HEK293 (cell line): ENCODE measurements at regions not wholly inside any gene's neighbourhood (a gene's known extent, or its start where the extent isn't known, plus 50 kb on each side); places are given as distances from the start of the nearest gene placed in this dataset.

Experiments
- CTCF ChIA-PET: fragments of 350-600 bp; formaldehyde crosslinking; extraction: SDS; loops from one replicate; lab custom pipeline; 2021; ENCODE audit warnings: antibody characterized with exemption; lab: Yijun Ruan, JAX
- POLR2A ChIA-PET: fragments of 300-600 bp; formaldehyde crosslinking; extraction: SDS; loops from one replicate; lab custom pipeline; 2020; ENCODE audit warnings: antibody characterized with exemption, inconsistent platforms; lab: Yijun Ruan, JAX
- H3K27ac ChIP-seq: fragments of 200-500 bp; sonication (Bioruptor generic); 2 replicates; pipeline ENCODE4 v1.5.1; 2014; ENCODE audit warnings: low read depth, low read length, control low read depth, inconsistent platforms; ENCODE audit errors: extremely low read depth
- H3K36me3 ChIP-seq, 2 experiments: fragments of 200-500 bp in 1 of 2; sonication (Bioruptor generic) in 1 of 2; 1 replicate in 1 of 2; 2 replicates in 1 of 2; pipeline ENCODE4 v1.5.1; 2014 to 2017; ENCODE audit warnings: inconsistent platforms in 2 of 2, low read length in 2 of 2; ENCODE audit not compliant: control insufficient read depth in 2 of 2, insufficient read depth in 1 of 2
- H3K4me1 ChIP-seq: fragments of 200-500 bp; sonication (Bioruptor generic); 2 replicates; pipeline ENCODE4 v1.5.1; 2014; ENCODE audit warnings: mild to moderate bottlenecking, low read length, inconsistent platforms; ENCODE audit not compliant: control insufficient read depth, insufficient read depth
- H3K4me3 ChIP-seq: 2 replicates; pipeline ENCODE4 v1.5.1; 2011; ENCODE audit warnings: low read depth, mild to moderate bottlenecking, control low read depth, low read length, moderate library complexity
- H3K9me3 ChIP-seq: fragments of 200-500 bp; sonication (Bioruptor generic); 2 replicates; pipeline ENCODE4 v1.5.1; 2014; ENCODE audit warnings: low read depth, low read length, inconsistent platforms; ENCODE audit not compliant: control insufficient read depth, insufficient read depth
- BCL11A ChIP-seq: fragments of 450-650 bp; formaldehyde crosslinking; IDR thresholded peaks from 2 replicates; pipeline ENCODE4 v1.5.1; 2016; ENCODE audit warnings: low read depth, missing biosample characterization, missing genetic modification characterization
- GLI4 ChIP-seq: fragments of 450-650 bp; formaldehyde crosslinking; IDR thresholded peaks from 2 replicates; pipeline ENCODE4 v1.5.1; 2016; ENCODE audit warnings: missing biosample characterization, missing genetic modification characterization
- GLIS1 ChIP-seq: fragments of 450-650 bp; formaldehyde crosslinking; IDR thresholded peaks from 2 replicates; pipeline ENCODE4 v1.5.1; 2016; ENCODE audit warnings: missing biosample characterization, missing genetic modification characterization
- RBAK ChIP-seq: fragments of 450-650 bp; formaldehyde crosslinking; IDR thresholded peaks from 2 replicates; pipeline ENCODE4 v1.5.1; 2016; ENCODE audit warnings: missing biosample characterization, missing genetic modification characterization
- REST ChIP-seq: fragments of 450-650 bp; formaldehyde crosslinking; IDR thresholded peaks from 2 replicates; pipeline ENCODE4 v1.5.1; 2016; ENCODE audit warnings: missing biosample characterization, missing genetic modification characterization
- WT1 ChIP-seq: fragments of 450-650 bp; formaldehyde crosslinking; IDR thresholded peaks from 2 replicates; pipeline ENCODE4 v1.5.1; 2016; ENCODE audit warnings: missing biosample characterization, missing genetic modification characterization
- ZEB2 ChIP-seq: fragments of 450-650 bp; formaldehyde crosslinking; IDR thresholded peaks from 2 replicates; pipeline ENCODE4 v1.5.1; 2016; ENCODE audit warnings: missing biosample characterization, missing genetic modification characterization
- ZNF148 ChIP-seq: fragments of 450-650 bp; formaldehyde crosslinking; IDR thresholded peaks from 2 replicates; pipeline ENCODE4 v1.5.0; 2017; ENCODE audit warnings: missing biosample characterization, missing genetic modification characterization, borderline replicate concordance
- ZNF19 ChIP-seq: fragments of 450-650 bp; formaldehyde crosslinking; IDR thresholded peaks from 2 replicates; pipeline ENCODE4; 2016; ENCODE audit warnings: missing biosample characterization, missing genetic modification characterization, low read depth
- ZNF202 ChIP-seq: fragments of 450-650 bp; formaldehyde crosslinking; IDR thresholded peaks from 2 replicates; pipeline ENCODE4 v1.5.1; 2016; ENCODE audit warnings: missing biosample characterization, missing genetic modification characterization, borderline replicate concordance
- ZNF311 ChIP-seq: fragments of 450-650 bp; formaldehyde crosslinking; IDR thresholded peaks from 2 replicates; pipeline ENCODE4 v1.5.1; 2017; ENCODE audit warnings: missing biosample characterization, missing genetic modification characterization, borderline replicate concordance
- ZNF354C ChIP-seq: fragments of 450-650 bp; formaldehyde crosslinking; IDR thresholded peaks from 2 replicates; pipeline ENCODE4 v1.5.1; 2016; ENCODE audit warnings: missing biosample characterization, missing genetic modification characterization, low read depth, borderline replicate concordance
- ZNF404 ChIP-seq: fragments of 450-650 bp; formaldehyde crosslinking; IDR thresholded peaks from 2 replicates; pipeline ENCODE4 v1.5.1; 2017; ENCODE audit warnings: missing biosample characterization, missing genetic modification characterization
- ZNF501 ChIP-seq: fragments of 450-650 bp; formaldehyde crosslinking; IDR thresholded peaks from 2 replicates; pipeline ENCODE4 v1.5.1; 2016; ENCODE audit warnings: missing biosample characterization, missing genetic modification characterization
- ZNF510 ChIP-seq: fragments of 450-650 bp; formaldehyde crosslinking; IDR thresholded peaks from 2 replicates; pipeline ENCODE4 v1.5.1; 2018; ENCODE audit warnings: mild to moderate bottlenecking, missing genetic modification characterization, missing biosample characterization; ENCODE audit not compliant: insufficient replicate concordance
- ZNF518A ChIP-seq: fragments of 450-650 bp; formaldehyde crosslinking; conservative IDR thresholded peaks from 2 replicates; pipeline ENCODE4 v1.5.1; 2016; ENCODE audit warnings: low read depth, missing biosample characterization, missing genetic modification characterization
- ZNF544 ChIP-seq: fragments of 450-650 bp; formaldehyde crosslinking; IDR thresholded peaks from 2 replicates; pipeline ENCODE4 v1.5.0; 2017; ENCODE audit warnings: missing biosample characterization, missing genetic modification characterization
- ZNF624 ChIP-seq: fragments of 450-650 bp; formaldehyde crosslinking; IDR thresholded peaks from 2 replicates; pipeline ENCODE4 v1.5.1; 2017; ENCODE audit warnings: missing biosample characterization, missing genetic modification characterization
- ZNF664 ChIP-seq: fragments of 450-650 bp; formaldehyde crosslinking; IDR thresholded peaks from 2 replicates; pipeline ENCODE4 v1.5.1; 2016; ENCODE audit warnings: missing biosample characterization, missing genetic modification characterization
- ZNF692 ChIP-seq: fragments of 450-650 bp; formaldehyde crosslinking; IDR thresholded peaks from 2 replicates; pipeline ENCODE4 v1.5.1; 2016; ENCODE audit warnings: missing biosample characterization, missing genetic modification characterization

GRCh38 chr2:12282780-12283695 lies 433.7 kb upstream of the TRIB2 start (continued):
- TF ChIP-seq ZNF148 (tag by site-specific recombination) (no peak), ZNF624 (tag by site-specific recombination) (no peak)

GRCh38 chr2:12284037-12284436 lies 432.7 kb upstream of the TRIB2 start:
- TF ChIP-seq ZNF19 (tag by site-specific recombination): no peak
- TF ChIP-seq ZNF510 (tag by site-specific recombination): no peak
- TF ChIP-seq ZNF501 (tag by site-specific recombination): no peak
- no peak for TF ChIP-seq ZNF311 (tag by site-specific recombination)
- no peak for TF ChIP-seq WT1 (tag by site-specific recombination)
- no peak for TF ChIP-seq ZNF518A (tag by site-specific recombination)
- TF ChIP-seq ZNF404 (tag by site-specific recombination): no peak
- no peak for TF ChIP-seq ZNF544 (tag by site-specific recombination)
- no peak for TF ChIP-seq BCL11A (tag by site-specific recombination)
- TF ChIP-seq ZNF354C (tag by site-specific recombination): no peak
- no peak for TF ChIP-seq ZNF202 (tag by site-specific recombination)
- no peak for TF ChIP-seq REST (tag by site-specific recombination)
- no peak for TF ChIP-seq ZEB2 (tag by site-specific recombination)
- TF ChIP-seq GLIS1 (tag by site-specific recombination): no peak
- TF ChIP-seq ZNF692 (tag by site-specific recombination): no peak
- no peak for TF ChIP-seq ZNF664
- TF ChIP-seq RBAK: no peak
- no peak for TF ChIP-seq GLI4 (tag by site-specific recombination)
- Histone ChIP-seq H3K4me1 (peaks cover 13% of the 10 kb centered on the region; the same call in 1 of the 2 replicates), H3K4me3 (no peak overlapping the region), H3K27ac (no peak overlapping the region), H3K9me3 (no peaks in the 10 kb centered on the region), H3K36me3 (no peaks in the 10 kb centered on the region)
- CTCF ChIA-PET: no interaction called here
- POLR2A ChIA-PET: no interaction called here
